HL-60/S4 treated with phorbol 12-myristate 13-acetate at 8.2 ng/mL for 4 days and 3 days (cell line): ENCODE measurements at regions not wholly inside any gene's neighbourhood (a gene's known extent, or its start where the extent isn't known, plus 50 kb on each side); places are given as distances from the start of the nearest gene placed in this dataset.
"Not testable (repeated sequence)": the region's sequence is repeated elsewhere in the genome, so short reads cannot be mapped to it uniquely, and the experiment has no call there.

Experiments
- in situ Hi-C: fragments of 300-500 bp; cut with MboI; formaldehyde crosslinking; loops from 2 replicates; pipeline ENCODE4 v1.15.0; 2022; ENCODE audit warnings: low sequenced_read_pairs

DNA sequence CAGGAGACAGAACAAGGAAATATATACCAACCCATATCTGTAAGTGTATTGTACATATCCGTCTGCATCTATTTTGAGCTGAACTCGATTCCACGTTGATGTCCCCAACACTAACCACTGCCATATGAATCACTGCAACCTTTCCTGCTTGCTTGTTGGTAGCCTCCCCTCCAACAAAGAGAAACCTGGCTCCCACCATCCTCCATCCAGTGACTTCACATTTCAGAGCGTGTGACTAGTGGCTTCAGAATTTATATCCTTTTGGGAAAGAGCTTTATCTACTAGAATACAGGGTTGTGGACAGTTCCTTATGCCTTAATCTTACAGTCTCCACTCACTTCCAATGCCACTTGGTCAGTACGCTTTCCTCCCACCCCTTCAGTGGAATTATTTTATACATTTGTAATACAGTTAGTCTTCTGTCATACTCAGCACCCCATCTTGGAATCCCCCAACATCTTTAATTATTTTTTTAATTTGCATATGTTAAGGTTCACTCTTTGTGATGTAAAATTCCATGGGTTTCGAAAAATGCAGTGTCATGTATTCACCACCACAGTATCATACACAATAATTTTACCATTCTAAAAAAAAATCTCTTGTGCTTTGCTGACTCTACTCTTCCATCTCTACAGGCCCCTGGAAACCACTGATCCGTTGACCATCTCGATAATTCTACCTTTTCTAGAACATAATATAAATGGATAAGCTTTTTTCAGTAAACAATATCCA lies 264.7 kb downstream of the BCL2L11 start:
- in situ Hi-C loops, result not testable (repeated sequence)

DNA sequence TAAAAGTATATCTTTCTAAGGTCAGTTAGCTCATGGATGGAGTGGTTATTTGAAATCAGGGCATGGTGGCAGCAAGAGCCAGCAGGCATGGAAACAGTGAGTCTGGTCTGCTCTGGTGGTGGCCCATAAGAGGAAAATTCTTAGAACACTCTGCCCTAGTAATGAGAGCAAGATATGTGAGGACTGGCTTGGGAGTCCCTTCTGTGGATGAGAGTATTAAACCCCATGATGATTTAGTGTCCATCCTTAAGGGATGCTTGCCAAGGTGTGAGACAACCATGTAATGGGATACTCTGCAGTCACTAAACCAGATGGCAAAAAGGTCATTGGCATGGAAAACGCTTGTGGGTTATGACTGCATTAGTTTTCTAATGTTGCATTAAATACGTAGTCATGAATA lies 269.9 kb downstream of the BCL2L11 start:
- in situ Hi-C loops, result not testable (repeated sequence)

DNA sequence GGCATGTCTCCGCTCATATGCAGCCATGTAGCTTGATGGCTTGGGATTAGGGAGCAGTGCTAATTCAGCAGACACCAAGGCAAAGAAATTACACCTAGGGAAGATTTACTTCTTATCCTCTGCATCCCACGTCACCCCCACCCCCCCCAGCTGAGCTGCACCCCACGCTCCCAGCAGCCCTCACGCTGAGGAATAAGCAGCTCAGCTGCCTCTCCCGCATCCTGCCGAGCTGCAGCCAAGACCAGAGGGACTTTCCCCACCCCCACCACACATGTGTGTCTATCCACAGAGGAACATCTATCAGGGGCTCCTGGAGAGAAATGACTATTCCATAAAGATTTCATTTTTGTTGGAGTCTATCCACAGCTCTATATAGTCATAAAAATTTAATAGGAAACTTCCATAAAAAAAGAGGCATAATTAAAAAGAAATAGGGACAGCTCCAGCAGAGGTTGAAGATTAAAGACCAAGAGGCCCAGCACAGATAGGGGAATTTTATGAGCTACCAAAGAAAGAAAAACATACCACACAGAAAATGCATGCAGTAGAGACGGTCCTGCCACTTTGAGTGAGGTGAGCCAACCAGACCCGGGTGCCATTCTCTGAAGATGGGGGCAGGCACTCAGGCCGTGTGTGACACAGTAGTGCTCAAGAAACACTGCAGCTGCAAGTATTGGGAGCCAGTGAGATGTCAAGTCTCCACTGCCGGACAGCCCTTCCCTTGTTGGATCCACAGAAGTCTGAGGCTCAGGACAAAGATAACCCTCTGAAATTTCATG lies 274.8 kb downstream of the BCL2L11 start:
- in situ Hi-C loops, result not testable (repeated sequence)

DNA sequence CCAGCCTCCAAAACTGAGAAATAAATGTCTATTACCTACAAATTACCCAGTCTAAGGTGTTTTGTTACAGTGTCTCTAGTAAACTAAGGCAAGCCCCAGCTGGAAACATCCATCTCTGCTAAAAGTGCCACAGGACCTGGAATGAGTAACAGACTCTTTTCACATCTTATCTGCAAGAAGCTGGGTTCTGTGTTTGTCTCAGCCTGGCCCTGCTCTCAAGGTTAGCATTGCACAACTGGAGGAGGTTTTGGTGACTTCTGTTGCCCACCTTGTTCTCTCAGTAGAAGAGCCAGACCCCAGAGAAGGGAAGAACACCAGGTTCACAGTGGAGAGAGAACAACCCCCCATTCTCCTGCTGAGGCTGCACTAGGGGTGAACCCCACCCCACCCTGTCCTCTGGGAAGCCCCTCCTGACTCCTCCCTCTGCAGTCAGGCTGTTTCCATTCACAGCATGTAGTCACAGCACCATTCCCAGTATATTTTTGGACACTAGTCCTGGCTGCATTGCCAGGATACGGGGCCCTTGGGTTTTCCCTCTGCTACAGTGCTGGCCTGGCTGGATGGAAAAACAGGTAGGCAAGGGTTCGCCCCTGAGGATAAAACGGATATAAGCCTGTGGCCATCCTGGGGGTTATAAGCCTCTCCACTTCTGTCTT lies 280.0 kb downstream of the BCL2L11 start:
- in situ Hi-C loops, result not testable (repeated sequence)

DNA sequence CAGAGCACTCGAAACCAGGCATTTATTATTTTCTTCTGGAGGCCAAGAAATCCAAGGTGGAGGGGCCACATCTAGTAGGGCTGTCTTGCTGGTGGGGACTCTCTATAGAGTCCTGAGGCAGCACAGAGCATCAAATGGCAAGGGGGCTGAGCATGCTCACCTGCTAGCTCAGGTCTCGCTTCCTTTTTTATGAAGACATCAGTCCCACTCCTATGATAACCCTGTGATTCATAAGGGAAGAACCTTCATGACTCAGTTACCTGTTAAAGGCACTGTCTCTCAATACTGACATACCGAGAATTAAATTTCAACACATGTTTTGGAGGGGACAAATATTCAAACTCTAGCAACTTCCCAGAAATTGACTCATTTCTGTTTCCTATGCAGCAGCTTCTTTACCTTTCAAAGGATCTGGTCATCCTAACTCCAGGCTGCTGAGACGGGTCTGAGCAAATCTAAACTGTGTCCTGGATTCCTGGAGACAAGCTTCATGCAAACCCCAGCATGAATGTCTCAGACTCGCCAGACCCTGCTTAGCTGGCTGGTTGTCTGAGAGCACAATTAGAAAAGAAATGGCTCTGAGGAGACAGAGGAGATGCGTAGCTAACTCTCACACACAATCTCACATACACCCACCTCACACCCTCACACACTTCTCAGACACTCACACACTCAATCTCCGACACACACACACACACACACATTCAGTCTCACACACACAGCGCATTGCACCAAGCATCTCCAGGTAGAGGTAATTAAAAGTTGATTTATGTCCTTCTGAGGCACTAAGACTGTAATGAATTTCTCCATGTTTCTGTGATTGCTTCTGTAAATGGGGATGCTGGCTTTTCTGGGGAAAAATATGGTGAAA lies 280.8 kb downstream of the BCL2L11 start:
- in situ Hi-C loops, result not testable (repeated sequence)

DNA sequence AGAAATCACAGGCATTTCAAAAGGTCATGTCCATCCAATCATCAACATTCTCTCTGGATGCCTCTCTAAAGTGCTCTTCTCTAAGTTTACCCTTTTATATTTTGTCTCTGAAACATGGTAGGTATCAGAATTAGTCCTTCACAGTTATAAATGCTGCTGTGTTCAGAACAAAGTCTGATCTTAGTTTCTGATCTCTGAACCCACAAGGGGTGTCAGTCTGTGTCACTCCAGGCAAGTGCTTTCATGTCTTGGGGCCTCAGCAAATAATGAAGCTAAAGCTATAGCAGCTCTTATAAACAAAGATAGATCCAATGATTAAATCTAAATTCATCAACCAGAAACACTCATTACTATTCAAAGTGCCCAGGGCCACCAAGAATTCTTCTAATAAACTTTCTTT lies 281.7 kb downstream of the BCL2L11 start:
- in situ Hi-C loops, result not testable (repeated sequence)

DNA sequence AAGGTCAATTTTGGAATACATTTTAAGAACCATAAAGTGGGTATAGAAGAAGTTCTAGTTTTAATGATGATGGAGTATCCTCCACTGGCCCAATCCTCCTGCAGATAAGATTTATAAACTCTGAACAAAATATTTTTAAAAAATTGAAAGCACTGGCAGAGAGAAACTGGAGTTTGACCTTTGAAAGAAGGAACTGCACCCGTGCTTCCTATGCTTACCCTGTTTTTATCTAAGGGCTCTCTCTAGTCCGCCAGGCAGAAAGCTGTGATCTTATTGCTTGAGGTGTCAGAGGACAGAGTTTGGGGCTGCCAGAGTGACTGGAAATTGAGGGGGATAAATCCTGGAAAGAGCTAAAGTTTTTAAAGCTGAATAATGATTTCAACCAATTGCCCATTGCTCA lies 282.6 kb downstream of the BCL2L11 start:
- in situ Hi-C loops, result not testable (repeated sequence)

DNA sequence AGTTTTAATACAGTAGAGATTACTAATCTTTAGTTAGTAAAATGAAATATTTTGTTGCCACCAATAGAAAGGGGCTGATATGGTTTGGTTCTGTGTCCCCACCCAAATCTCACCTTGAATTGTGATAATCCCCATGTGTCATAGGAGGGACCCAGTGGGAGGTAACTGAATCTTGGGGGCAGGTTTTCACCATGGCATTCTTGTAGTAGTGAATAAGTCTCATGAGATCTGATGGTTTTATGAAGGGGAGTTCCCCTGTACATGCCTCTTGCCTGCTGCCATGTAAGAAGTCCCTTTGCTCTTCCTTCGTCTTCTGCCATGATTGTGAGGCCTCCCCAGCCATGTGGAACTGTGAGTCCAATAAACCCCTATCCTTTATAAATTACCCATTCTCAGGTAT lies 285.9 kb downstream of the BCL2L11 start:
- in situ Hi-C loops, result not testable (repeated sequence)

DNA sequence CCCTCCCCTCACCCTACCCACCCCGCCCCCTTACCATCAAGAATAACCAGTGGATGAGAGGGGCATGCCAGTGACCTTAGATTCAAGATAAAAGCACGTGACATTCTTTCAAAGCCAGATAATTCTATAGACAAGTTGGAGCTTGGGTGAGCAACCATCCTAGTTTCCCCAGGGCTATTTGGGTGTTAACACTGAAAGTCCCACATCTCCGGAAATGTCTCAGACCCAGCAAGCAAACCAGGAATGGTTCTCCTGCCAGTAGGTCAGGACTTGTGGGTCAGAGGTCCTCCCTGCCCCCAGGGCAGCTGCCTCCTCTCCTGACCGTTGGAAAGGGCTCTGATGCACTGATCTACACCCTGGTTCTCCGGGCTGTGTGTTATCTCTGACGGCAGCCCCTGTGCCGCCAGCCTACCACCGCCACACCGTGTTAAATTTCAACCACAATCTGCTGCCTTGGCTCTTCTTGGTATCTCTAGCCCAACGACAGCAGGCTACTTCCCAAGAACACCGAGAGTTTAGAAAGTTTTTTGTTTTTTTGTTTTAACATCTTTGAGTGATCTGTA lies 287.0 kb downstream of the BCL2L11 start:
- in situ Hi-C loops, result not testable (repeated sequence)

DNA sequence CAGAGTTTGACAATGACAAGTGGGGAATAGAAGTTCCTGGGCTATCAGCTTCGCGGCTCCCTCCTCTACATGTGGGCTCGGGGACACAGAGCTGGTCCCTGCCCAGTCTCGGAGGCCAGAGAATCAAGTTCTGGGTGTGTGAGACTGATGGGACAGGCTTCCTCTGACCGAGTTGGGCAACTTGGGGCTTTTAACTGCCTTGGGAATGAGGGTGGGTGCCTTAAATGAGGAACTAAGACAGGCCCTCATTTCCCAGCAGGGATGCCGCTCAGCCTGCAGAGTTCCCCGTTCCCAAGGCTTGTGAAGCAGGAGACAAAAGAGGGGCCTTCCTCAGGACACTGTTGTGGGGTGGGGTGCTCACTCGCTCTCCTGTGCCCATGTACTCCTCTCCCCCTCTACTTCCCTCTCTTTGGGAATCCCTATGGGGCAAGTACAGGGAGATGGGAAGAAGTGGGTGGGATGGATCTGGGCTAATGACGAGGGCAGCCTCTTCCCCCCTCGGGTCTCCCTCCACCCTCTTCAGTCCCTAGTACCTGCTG lies 290.2 kb downstream of the BCL2L11 start:
- in situ Hi-C loops, result not testable (repeated sequence)

DNA sequence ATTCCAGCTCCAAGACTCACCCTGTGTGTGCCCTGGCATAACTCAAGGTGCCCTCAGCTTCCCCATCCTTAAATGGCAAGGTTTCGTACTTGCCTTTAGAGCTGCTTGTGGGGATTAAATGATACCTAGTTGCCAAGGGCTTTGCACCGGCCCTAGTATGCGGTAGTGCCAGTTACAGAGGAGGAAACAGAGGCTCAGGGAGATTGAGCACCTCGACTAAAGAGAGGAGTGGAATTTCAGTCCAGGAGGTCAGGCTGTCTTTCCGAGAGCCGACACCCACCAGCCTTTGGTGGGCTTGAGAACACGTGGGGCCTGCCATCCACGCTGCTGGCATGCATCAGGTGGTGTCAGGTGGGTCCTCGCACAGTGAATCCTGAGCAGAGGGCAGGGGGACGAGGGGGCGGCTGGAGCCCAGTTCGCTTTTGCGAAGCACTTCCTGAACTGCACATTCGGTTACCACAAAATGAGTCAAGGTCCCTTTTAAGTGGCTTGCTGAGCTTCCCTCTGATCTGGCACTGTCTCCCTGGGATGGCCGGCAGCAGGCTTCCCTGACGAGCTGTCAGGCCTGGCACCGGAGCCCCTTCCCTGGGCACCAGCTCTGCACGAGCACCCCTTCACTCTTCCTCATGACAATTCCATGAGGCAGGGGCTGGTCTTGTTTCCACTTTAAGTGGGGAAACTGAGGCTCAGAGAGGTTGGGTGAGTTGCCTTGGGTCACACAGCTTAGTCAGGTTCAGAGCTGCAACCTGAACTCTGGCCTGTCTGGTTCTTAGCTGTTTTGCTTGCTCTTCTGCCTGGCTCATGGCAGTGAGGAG lies 291.4 kb downstream of the BCL2L11 start:
- in situ Hi-C loops, result not testable (repeated sequence)

DNA sequence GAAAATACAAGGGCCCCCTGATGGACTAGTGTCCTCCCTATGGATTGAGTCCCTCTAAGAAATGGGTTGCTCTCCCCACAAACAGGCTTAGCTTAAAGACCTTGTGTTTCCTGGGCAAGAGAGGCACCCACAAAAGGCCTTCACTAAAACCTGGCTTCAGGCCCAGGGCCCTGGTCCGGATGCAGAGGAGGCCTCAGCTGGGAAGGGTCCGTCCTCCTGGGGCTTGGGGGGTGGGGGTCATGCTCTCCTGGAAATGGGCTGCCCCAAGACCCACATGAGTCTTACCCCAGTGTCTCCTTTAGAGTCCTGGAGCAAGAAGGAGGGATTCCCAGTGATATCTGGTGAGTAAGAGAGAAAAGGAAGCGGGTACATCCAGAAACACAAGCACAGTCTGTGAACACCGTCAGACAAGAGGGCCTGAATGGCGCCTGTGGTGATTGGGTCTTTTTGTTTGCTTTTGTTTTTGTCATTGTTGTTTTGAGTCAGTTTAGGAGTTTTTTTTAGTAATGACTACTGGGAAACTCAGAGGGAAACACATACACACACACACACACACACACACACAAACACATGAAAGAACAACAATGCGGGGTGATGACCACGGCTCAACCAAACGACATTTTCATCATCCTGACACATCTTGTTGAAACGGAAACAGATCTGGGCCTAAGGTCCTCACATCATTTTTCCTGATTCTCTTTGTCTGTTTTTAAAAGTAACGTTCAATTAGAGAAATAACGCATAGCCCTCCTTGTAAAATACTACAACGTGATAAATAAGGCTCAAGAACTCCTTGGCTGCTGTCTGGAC lies 292.3 kb downstream of the BCL2L11 start:
- in situ Hi-C loops, result not testable (repeated sequence)

DNA sequence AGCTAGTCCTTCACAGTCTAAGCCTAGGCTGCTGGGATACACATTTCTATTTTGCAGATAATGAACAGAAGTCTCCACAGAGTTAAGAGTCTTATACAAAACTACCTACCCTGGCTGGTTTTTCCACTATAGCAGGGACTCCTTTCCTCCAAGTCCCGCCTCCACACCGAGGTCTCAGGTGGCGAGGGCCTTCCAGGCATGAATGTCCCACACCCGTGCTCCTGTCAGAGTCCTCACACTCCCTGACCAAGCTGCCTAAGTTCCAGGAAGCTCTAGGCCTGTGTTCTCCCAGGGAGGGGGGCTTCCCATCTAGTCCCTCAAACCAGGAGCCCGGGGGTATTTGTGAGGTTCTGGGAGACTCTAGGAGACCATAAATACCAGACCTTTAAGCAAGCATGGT lies 293.2 kb downstream of the BCL2L11 start:
- in situ Hi-C loops, result not testable (repeated sequence)

DNA sequence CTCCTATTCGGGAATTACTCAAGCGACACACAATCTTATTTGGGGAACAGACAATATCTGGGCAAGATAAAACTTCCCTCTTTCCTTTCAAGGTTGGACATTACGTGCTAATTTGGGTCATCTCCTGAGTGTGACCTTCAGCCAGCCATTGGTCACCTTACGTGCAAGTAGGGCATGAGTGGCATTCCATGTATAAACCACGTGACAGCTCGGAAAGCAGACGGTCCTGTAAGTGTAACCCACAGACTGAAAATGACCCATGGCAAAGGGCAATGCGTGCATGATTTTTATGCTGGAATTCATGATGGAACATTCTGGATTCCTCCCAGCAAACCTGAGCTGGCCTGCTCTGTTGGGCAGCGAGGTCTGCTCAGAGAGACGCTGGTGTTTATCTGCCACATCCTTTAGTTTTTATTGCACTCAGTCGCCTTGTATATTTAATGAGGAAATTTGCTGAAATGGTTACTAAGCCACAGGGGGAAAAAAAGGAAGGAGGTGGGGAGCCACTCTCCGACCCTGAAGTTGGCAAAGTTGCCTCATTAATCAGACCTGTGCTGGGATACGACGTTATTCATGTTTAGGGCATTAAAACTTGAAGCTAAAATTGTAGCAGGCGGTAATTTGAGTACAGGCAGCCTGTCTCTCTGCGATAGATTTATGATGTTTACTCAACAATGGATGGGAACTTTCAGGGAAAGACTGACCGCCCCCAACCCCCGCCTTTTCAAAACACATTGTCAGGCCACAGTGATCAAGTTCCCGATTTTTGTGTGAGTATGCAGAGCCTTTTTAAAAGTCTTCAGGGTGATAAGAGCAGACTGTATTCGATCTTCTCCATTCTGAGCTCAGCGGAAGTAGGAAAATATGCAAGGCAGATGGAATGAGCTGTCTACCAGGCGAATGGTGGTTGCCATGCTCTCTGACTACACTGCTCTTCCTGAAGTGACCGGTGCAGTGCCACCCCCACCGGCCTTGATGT lies 295.3 kb downstream of the BCL2L11 start:
- in situ Hi-C loops, result not testable (repeated sequence)

DNA sequence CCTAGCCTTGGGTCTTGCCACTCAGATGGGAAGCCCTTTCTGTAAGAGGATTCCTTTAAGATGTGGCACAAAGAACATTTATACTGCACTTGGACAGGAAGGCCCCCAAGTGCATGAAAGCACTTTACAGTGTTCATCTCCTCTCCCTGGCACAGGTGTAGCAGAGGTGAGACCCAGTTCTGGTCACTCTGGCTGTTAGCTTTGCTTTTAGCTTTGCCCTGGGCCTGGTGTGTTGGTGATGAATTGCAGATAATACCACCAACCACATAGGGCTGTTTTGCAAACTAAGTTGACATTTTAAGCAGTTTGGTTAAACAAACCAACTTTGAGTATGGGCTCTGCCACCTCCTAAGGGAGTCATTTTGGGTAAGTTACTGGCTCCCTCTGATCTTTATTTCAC lies 296.3 kb downstream of the BCL2L11 start:
- in situ Hi-C loops, result not testable (repeated sequence)

DNA sequence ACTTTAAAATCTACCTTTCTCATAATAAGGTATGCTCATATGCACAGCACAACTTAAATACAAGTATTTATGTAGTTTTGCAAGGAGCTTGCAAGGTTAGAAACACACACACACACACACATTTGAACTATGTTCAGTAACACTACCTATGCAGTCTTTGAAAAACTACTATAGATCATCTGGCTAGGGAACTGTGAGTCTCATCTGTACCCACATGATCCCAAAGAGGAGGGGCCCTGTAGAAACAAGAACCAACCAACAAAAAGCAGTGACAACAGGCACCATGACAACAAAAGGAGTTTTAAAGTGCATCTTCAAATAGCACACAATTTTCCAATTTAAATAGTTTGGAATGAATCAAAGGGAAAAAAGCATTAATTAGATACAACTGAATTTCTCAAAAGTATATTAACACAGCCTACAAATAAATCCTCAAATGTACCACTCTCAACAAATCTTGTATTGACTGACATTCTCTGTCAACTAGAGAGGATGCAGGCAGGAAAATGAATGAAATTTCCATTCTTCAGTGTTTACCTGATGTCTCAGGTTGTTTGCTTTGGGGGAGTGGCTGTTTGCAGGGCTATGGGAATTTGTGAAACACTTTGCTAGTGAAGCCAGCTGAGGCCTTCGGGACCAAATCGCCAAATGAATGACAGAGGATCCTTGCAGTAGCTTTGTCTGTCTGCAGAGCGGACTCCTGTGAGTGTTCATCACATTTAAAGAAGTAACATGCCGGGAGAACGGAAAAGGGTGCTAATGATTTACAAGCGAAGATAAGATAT lies 297.6 kb downstream of the BCL2L11 start:
- in situ Hi-C loops, result not testable (repeated sequence)

DNA sequence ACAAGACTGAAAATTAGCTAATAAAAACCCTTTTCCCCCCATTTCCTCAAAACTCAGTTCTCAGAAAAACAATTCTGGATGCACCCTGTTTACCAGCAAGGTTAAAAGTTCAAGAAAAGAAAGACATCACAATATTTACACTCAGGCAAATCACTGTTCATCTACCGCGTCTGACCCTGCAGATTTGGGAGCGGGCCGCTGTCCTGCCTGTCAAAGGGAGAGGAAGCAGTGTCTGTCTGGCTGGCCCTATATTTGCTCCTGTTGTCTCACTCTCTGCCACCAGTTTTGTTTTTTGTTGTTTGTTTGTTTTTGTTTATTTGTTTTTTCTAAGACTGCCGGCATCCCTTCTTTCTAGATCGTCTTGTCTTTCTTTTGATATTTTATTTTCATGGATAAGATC lies 299.4 kb downstream of the BCL2L11 start:
- in situ Hi-C loops, result not testable (repeated sequence)
